ENCODE measurements at regions not wholly inside any gene's neighbourhood (a gene's known extent, or its start where the extent isn't known, plus 50 kb on each side); places are given as distances from the start of the nearest gene placed in this dataset.

- intact Hi-C loops (cut with micrococcal nuclease): no loop called here
Measured at GRCh38 chr5:77832166-77832770, 56.1 kb upstream of the TBCA start.

More at GRCh38 chr5:77832166-77832770, 56.1 kb upstream of the TBCA start:
- Histone ChIP-seq H3K27ac (ENCODE audit: insufficient read depth, low read length) (no peak overlapping the region), H3K14ac (replicated peaks; ENCODE audit: low read depth, low read length) (no peak overlapping the region), H3K4me1 (ENCODE audit: control insufficient read depth, insufficient read depth, low read length) (no peaks in the 10 kb centered on the region), H3K4me2 (ENCODE audit: low read depth, low read length) (no peak overlapping the region), H4K20me1 (ENCODE audit: insufficient read depth, low read length) (no peaks in the 10 kb centered on the region), H3K36me3 (ENCODE audit: control insufficient read depth, insufficient read depth, low read length) (no peaks in the 10 kb centered on the region), H4K8ac (ENCODE audit: low read depth in 2 of 2, low read length in 2 of 2) (no peak overlapping the region), H3K4ac (ENCODE audit: low read depth, low read length) (no peak overlapping the region), H3K9ac (ENCODE audit: low read depth, low read length) (no peak overlapping the region), H3K23ac (ENCODE audit: low read depth, low read length) (no peak overlapping the region; the same call in 1 of the 2 replicates), H2AFZ (replicated peaks; ENCODE audit: low read length, poor library complexity) (no peak overlapping the region), H3K56ac (ENCODE audit: extremely low read depth, insufficient read depth, low read length) (no peak overlapping the region), H3K18ac (ENCODE audit: low read depth, low read length) (no peak overlapping the region), H4K5ac (ENCODE audit: low read depth, low read length) (no peak overlapping the region), H2BK120ac (ENCODE audit: low read depth, low read length) (no peak overlapping the region), H3K4me3 (ENCODE audit: insufficient read depth, low read depth, low read length) (no peak overlapping the region), H2BK15ac (ENCODE audit: low read depth, low read length) (no peak overlapping the region), H2BK5ac (ENCODE audit: low read depth, low read length, poor library complexity, severe bottlenecking) (no peak overlapping the region), H2BK20ac (ENCODE audit: low read depth, low read length) (no peak overlapping the region), H3K27me3 (ENCODE audit: control insufficient read depth, insufficient read depth, low read length) (peaks cover 37% of the 10 kb centered on the region), H3K9me3 (ENCODE audit: control insufficient read depth, insufficient read depth, low read length) (no peaks in the 10 kb centered on the region), H2AK5ac (ENCODE audit: low read depth, low read length) (no peak overlapping the region), H3K79me1 (ENCODE audit: low read depth in 1 of 2, low read length in 2 of 2) (no peaks in the 10 kb centered on the region), H4K91ac (ENCODE audit: insufficient read depth, low read depth, low read length) (no peak overlapping the region), H3K9me1 (ENCODE audit: insufficient read depth, low read length) (no peaks in the 10 kb centered on the region), H2AK9ac (replicated peaks; ENCODE audit: low read depth, low read length, poor library complexity) (no peak overlapping the region)
- POLR2A ChIA-PET (ENCODE audit: unreplicated experiment): no interaction called here
- DNase-seq (no peak), ATAC-seq (ENCODE audit: low read depth) (no peak)
- no CpG with 5 or more reads among the region's 5 CpGs for WGBS, 2 experiments (ENCODE audit: extremely low coverage in 2 of 2, insufficient read length in 1 of 2)
- in situ Hi-C loops (cut with MboI; ENCODE audit: low sequenced_read_pairs): no loop called here
- CTCF ChIA-PET: no interaction called here
- dilution Hi-C loops (cut with HindIII; ENCODE audit: low sequenced_read_pairs, unreplicated experiment): no loop called here
- no peak for TF ChIP-seq CEBPB (IDR thresholded peaks at IDR 0.05; ENCODE audit: low read depth, low read length)
- peak; percentile 41 for TF ChIP-seq MAFK (IDR thresholded peaks at IDR 0.05; ENCODE audit: low read depth, low read length)
- no peak for TF ChIP-seq CTCF (conservative IDR thresholded peaks at IDR 0.05; ENCODE audit: low read depth, low read length)
- TF ChIP-seq USF2 (IDR thresholded peaks at IDR 0.05; ENCODE audit: low read depth, low read length): no peak
- BruUV-seq (replicated peaks): no TSS peak

Data from IMR-90 (cell line).